SK-N-MC (cell line): ENCODE measurements at regions not wholly inside any gene's neighbourhood (a gene's known extent, or its start where the extent isn't known, plus 50 kb on each side); places are given as distances from the start of the nearest gene placed in this dataset.

ENCODE experiments used
- DNase-seq: peaks from one replicate; pipeline ENCODE4 v3.0.0-alpha.2; 2011; ENCODE audit warnings: low read depth, low spot score
- H3K27ac ChIP-seq: fragments of 200-600 bp; sonication (generic); 2 replicates; pipeline ENCODE4 v1.5.1; 2016; ENCODE audit warnings: mixed run types
- H3K36me3 ChIP-seq: fragments of 200-600 bp; sonication (generic); 2 replicates; pipeline ENCODE4 v1.6.1; 2017; ENCODE audit warnings: antibody characterized with exemption, low read length, mixed read lengths; ENCODE audit not compliant: insufficient read depth
- H3K4me3 ChIP-seq: fragments of 200-600 bp; sonication (generic); 2 replicates; pipeline ENCODE4 v1.5.1; 2016
- H3K9ac ChIP-seq: fragments of 200-600 bp; sonication (generic); 2 replicates; pipeline ENCODE4 v1.8.0; 2017; ENCODE audit warnings: mixed run types, mixed read lengths; ENCODE audit not compliant: insufficient read length
- H3K9me3 ChIP-seq: fragments of 200-600 bp; sonication (generic); 2 replicates; pipeline ENCODE4 v1.6.1; 2017; ENCODE audit warnings: low read depth, mild to moderate bottlenecking, antibody characterized with exemption, low read length, moderate library complexity, mixed read lengths
- EZH2 ChIP-seq: fragments of 200-600 bp; sonication (generic); IDR thresholded peaks from one replicate; pipeline ENCODE4 v1.6.1; 2017; ENCODE audit warnings: antibody characterized with exemption
- FOXP2 ChIP-seq: optimal IDR thresholded peaks from 2 replicates; pipeline ENCODE3; 2011; ENCODE audit warnings: mild to moderate bottlenecking, moderate library complexity; ENCODE audit not compliant: insufficient read depth; ENCODE audit errors: extremely low read length, control extremely low read depth
- POLR2AphosphoS5 ChIP-seq: IDR thresholded peaks from 2 replicates; pipeline ENCODE4 v1.6.1; 2012; ENCODE audit warnings: mild to moderate bottlenecking, low read depth, low read length, borderline replicate concordance

GRCh38 chr9:22381170-22381569, 65.5 kb upstream of the DMRTA1 start:
- Histone ChIP-seq H3K9me3 (no peaks in the 10 kb centered on the region), H3K4me3 (no peak overlapping the region), H3K9ac (no peak overlapping the region), H3K36me3 (no peaks in the 10 kb centered on the region), H3K27ac (no peak overlapping the region)
- TF ChIP-seq FOXP2 = no peak
- no peak for TF ChIP-seq EZH2
- no peak for TF ChIP-seq POLR2AphosphoS5
- no peak for DNase-seq

GRCh38 chr9:22382331-22382730, 64.3 kb upstream of the DMRTA1 start:
- Histone ChIP-seq H3K36me3 (no peaks in the 10 kb centered on the region), H3K9ac (no peak overlapping the region), H3K9me3 (no peaks in the 10 kb centered on the region), H3K27ac (no peak overlapping the region), H3K4me3 (no peak overlapping the region)
- DNase-seq = no peak
- TF ChIP-seq POLR2AphosphoS5 (no peak), EZH2 (no peak), FOXP2 (no peak)

- no peak for DNase-seq
- no peak overlapping the region for H3K4me3 ChIP-seq
- H3K9ac ChIP-seq = no peak overlapping the region
- no peak overlapping the region for H3K27ac ChIP-seq
- no peaks in the 10 kb centered on the region for H3K36me3 ChIP-seq
- TF ChIP-seq EZH2 (no peak), POLR2AphosphoS5 (no peak), FOXP2 (no peak)
- H3K9me3 ChIP-seq = no peaks in the 10 kb centered on the region
These were observed 62.9 kb upstream of the DMRTA1 start for GRCh38 chr9:22383718-22384117.

- Histone ChIP-seq H3K9ac (no peak overlapping the region), H3K27ac (no peak overlapping the region), H3K36me3 (no peaks in the 10 kb centered on the region), H3K4me3 (no peak overlapping the region), H3K9me3 (no peaks in the 10 kb centered on the region)
- no peak for DNase-seq
- no peak for TF ChIP-seq EZH2
- TF ChIP-seq POLR2AphosphoS5 = no peak
- no peak for TF ChIP-seq FOXP2
These were observed 57.4 kb upstream of the DMRTA1 start for GRCh38 chr9:22389271-22389670.

- Histone ChIP-seq H3K4me3 (no peak overlapping the region), H3K9ac (no peak overlapping the region), H3K36me3 (no peaks in the 10 kb centered on the region), H3K9me3 (no peaks in the 10 kb centered on the region), H3K27ac (no peak overlapping the region)
- TF ChIP-seq EZH2 = no peak
- no peak for TF ChIP-seq POLR2AphosphoS5
- TF ChIP-seq FOXP2 = no peak
- DNase-seq = no peak
These were observed 54.1 kb upstream of the DMRTA1 start for GRCh38 chr9:22392523-22392922.

- Histone ChIP-seq H3K36me3 (no peaks in the 10 kb centered on the region), H3K27ac (no peak overlapping the region), H3K9ac (no peak overlapping the region), H3K4me3 (no peak overlapping the region), H3K9me3 (no peaks in the 10 kb centered on the region)
- TF ChIP-seq POLR2AphosphoS5 = no peak
- TF ChIP-seq FOXP2 = no peak
- no peak for TF ChIP-seq EZH2
- no peak for DNase-seq
These were observed 50.9 kb upstream of the DMRTA1 start for GRCh38 chr9:22395687-22396141.
